Mucosa of rectum (tissue), 2 donors: ENCODE measurements at regions not wholly inside any gene's neighbourhood (a gene's known extent, or its start where the extent isn't known, plus 50 kb on each side); places are given as distances from the start of the nearest gene placed in this dataset.

ENCODE experiments used
- H3K27ac ChIP-seq, 2 donors: one replicate each; pipeline ENCODE4 v1.7.0; 2013; ENCODE audit warnings: inconsistent platforms in 2 of 2, low read depth in 2 of 2, low read length in 2 of 2
- H3K27me3 ChIP-seq, 2 donors: one replicate each; pipeline ENCODE4 v1.7.0; 2013; ENCODE audit warnings: low read length in 2 of 2; ENCODE audit not compliant: control insufficient read depth in 2 of 2, insufficient read depth in 2 of 2
- H3K36me3 ChIP-seq, 2 donors: one replicate each; pipeline ENCODE4 v1.7.0; 2013; ENCODE audit warnings: low read length in 2 of 2; ENCODE audit not compliant: control insufficient read depth in 2 of 2, insufficient read depth in 2 of 2
- H3K4me1 ChIP-seq, 2 donors: one replicate each; pipeline ENCODE4 v1.7.0; 2013; ENCODE audit warnings: low read length in 2 of 2, mild to moderate bottlenecking in 1 of 2; ENCODE audit not compliant: control insufficient read depth in 2 of 2, insufficient read depth in 2 of 2
- H3K4me3 ChIP-seq, 2 donors: one replicate each; pipeline ENCODE4 v1.7.0; 2013; ENCODE audit warnings: low read length in 2 of 2
- H3K9ac ChIP-seq, 2 donors: one replicate each; pipeline ENCODE4 v1.7.0; 2013; ENCODE audit warnings: low read length in 2 of 2, low read depth in 1 of 2, mild to moderate bottlenecking in 1 of 2
- H3K9me3 ChIP-seq, 2 donors: one replicate each; pipeline ENCODE4 v1.7.0; 2013; ENCODE audit warnings: low read length in 2 of 2; ENCODE audit not compliant: control insufficient read depth in 2 of 2
- donor health status: healthy.
- donor health status: Normal muscosa, but diverticular disease.

DNA sequence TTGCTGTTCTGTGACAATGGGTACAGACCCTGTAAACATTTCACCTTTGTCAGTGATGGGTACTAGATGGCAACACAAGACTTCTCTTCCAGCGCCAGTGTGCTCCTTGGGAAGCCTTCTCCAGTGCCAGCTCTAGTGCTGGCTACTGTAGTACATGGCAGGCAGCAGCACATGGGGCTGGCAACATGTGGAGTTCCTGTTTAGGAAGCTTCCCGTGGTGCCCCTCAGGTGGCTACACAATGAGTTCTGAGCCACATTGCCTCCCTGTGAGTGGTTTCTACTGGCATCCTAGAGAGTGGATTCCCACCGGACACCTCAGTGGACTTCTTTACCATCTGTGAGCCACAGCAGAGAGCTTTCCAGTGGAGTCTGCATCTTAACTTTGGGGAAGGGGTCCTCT lies 302.1 kb downstream of the CYRIA start:
- H3K4me3 ChIP-seq: no peak overlapping the region
- no peaks in the 10 kb centered on the region for H3K4me1 ChIP-seq
- H3K9me3 ChIP-seq: no peaks in the 10 kb centered on the region
- no peaks in the 10 kb centered on the region for H3K27me3 ChIP-seq
- H3K36me3 ChIP-seq: no peaks in the 10 kb centered on the region
- H3K27ac ChIP-seq: no peak overlapping the region
- H3K9ac ChIP-seq: no peak overlapping the region

- no peaks in the 10 kb centered on the region for H3K27me3 ChIP-seq
- H3K9me3 ChIP-seq: no peaks in the 10 kb centered on the region
- H3K27ac ChIP-seq: no peak overlapping the region
- no peak overlapping the region for H3K9ac ChIP-seq
- H3K4me1 ChIP-seq: no peaks in the 10 kb centered on the region
- no peak overlapping the region for H3K4me3 ChIP-seq
- no peaks in the 10 kb centered on the region for H3K36me3 ChIP-seq
Measured at GRCh38 chr2:16362611-16363010, 303.0 kb downstream of the CYRIA start.

DNA sequence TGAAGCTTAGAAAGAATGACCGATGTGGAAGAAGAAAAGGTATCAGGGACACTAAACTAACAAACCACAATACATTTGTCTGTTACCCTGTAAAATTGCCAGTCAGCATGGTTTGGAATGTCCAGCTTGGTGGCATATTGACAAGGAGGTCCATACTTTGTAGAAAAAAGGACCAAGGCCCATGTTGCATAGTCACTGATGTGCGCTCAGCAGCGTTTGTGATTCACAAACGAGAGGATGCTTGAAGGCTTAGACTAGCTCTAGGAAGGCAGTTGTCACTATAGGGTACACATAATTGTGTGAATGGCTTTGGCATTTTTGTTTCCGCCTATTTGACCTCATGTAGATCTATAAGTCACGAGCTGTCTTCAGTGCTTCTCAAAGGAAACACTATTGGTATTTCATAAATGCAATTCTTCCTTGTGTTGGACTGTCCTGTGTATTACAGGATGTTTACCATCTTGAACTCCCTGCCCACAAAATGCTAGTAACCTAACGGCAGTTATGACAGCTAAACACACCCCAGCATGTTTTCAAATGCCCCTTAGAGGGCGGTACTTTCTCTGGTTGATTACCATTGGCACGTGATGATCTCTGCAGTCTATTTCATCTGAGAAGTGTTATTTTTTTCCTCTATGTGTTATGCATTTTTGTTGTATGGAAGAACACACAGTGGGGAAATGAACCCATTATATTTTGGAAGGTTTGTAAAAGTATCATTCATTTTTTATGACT lies 304.2 kb downstream of the CYRIA start:
- H3K27ac ChIP-seq: no peak overlapping the region
- no peaks in the 10 kb centered on the region for H3K9me3 ChIP-seq

DNA sequence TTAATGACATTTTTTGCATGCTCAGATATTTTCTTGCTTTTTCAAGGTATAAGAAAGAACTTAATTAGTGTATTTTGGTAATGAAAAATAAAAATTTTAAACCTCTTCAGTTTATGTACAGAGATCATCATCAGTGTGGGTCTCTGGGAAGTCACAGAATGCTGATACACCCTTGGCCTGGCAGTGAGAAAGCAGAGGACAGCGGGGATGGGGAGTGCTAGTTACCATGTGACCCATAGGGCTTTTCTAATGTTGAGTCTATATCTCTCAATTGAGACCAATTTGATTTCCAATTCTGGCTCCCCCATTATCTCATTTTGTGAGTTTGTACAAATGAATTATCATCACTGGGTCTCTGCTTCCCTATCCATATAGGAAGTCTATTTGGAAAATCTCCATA lies 305.7 kb downstream of the CYRIA start:
- no peak overlapping the region for H3K4me3 ChIP-seq
- no peak overlapping the region for H3K27ac ChIP-seq
- no peaks in the 10 kb centered on the region for H3K36me3 ChIP-seq

More for the DNA sequence above, 304.2 kb downstream of the CYRIA start:
- Histone ChIP-seq H3K36me3 (no peaks in the 10 kb centered on the region), H3K27me3 (no peaks in the 10 kb centered on the region), H3K4me1 (no peaks in the 10 kb centered on the region), H3K4me3 (no peak overlapping the region), H3K9ac (no peak overlapping the region)

GRCh38 chr2:16357188-16357587 lies 308.4 kb downstream of the CYRIA start:
- Histone ChIP-seq H3K4me1 (no peaks in the 10 kb centered on the region), H3K4me3 (no peak overlapping the region), H3K27ac (no peak overlapping the region), H3K36me3 (no peaks in the 10 kb centered on the region), H3K27me3 (no peaks in the 10 kb centered on the region), H3K9ac (no peak overlapping the region), H3K9me3 (peaks cover 0 to 2% of the 10 kb centered on the region in 2 donors)

More for the DNA sequence above, 305.7 kb downstream of the CYRIA start:
- Histone ChIP-seq H3K27me3 (no peaks in the 10 kb centered on the region), H3K9ac (no peak overlapping the region), H3K4me1 (no peaks in the 10 kb centered on the region), H3K9me3 (no peaks in the 10 kb centered on the region)

GRCh38 chr2:16351541-16351940 lies 314.1 kb downstream of the CYRIA start:
- Histone ChIP-seq H3K9me3 (peaks cover 0 to 5% of the 10 kb centered on the region in 2 donors), H3K4me3 (no peak overlapping the region), H3K4me1 (no peaks in the 10 kb centered on the region), H3K27ac (no peak overlapping the region), H3K36me3 (no peaks in the 10 kb centered on the region), H3K27me3 (no peaks in the 10 kb centered on the region), H3K9ac (no peak overlapping the region)

DNA sequence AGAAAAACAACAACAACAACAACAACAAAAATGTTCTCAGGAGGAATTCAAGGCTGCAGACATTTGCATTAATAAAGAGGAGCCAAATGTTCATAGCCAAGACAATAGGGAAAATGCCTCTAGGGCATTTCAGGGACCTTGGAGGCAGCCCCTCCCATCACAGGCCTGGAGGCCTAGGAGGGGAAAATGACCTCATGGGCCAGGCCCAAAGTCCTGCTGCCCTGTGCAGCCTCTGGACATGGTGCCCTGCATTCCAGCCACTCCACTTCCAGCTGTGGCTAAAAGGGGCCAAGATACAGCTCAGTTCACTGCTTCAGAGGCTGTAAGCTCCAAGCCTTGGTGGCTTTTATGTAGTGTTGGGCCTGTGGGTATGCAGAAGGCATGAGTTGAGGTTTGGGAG lies 314.5 kb downstream of the CYRIA start:
- Histone ChIP-seq H3K4me1 (no peaks in the 10 kb centered on the region), H3K4me3 (no peak overlapping the region), H3K9me3 (peaks cover 0 to 5% of the 10 kb centered on the region in 2 donors), H3K27me3 (no peaks in the 10 kb centered on the region), H3K9ac (no peak overlapping the region), H3K27ac (no peak overlapping the region), H3K36me3 (no peaks in the 10 kb centered on the region)

DNA sequence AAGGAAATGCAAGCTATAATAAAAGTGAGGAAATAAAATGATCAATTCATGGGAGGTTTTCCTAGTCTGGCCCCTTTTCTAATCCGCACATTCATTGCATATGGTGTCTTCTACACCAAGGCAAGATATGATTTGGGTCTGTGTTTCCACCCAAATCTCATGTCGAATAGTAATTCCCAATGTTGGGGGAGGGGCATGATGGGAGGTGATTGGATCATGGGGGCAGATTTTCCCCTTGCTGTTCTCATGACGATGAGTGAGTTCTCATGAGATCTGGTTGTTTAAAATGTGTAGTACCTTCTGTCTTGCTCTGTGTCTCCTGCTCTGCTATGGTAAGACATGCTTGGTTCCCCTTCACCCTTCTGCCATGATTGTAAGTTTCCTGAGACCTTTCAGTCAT lies 315.4 kb downstream of the CYRIA start:
- H3K27ac ChIP-seq: no peak overlapping the region
- no peak overlapping the region for H3K4me3 ChIP-seq
- H3K36me3 ChIP-seq: no peaks in the 10 kb centered on the region

GRCh38 chr2:16349811-16350210 lies 315.8 kb downstream of the CYRIA start:
- no peaks in the 10 kb centered on the region for H3K4me1 ChIP-seq
- H3K27ac ChIP-seq: no peak overlapping the region

More for the DNA sequence above, 315.4 kb downstream of the CYRIA start:
- no peaks in the 10 kb centered on the region for H3K4me1 ChIP-seq
- H3K9ac ChIP-seq: no peak overlapping the region
- H3K27me3 ChIP-seq: no peaks in the 10 kb centered on the region
- H3K9me3 ChIP-seq: peaks cover 0 to 5% of the 10 kb centered on the region in 2 donors

DNA sequence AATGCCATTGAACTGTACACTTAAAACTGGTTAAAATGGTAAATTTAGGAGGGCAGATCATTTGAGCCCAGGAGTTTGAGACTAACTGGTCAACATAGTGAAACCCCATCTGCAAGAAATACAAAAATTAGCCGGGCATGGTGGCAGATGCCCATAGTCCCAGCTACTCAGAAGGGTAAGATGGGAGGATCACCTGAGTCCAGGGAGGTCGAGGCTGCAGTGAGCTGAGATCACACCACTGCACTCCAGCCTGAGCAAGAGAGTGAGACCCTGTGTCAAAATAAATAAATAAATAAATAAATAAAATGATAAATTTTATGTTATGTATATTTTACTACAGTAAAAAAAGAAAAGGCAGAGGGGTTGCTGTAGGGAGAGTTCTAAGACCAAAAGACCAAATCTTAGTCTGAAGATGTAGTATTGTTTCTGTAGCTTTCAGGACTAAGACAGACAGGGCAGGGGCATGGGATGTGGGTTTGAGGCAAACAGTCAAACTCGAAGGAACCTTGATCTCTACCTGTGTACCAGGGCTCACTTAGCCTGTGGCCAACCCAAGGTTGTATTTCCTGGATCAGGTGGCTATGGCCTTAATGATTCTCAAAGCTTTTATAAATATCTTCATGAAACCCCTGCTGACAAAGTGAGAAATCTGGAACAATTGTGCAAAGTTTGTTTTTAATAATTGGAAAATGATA lies 316.7 kb downstream of the CYRIA start:
- H3K4me1 ChIP-seq: no peaks in the 10 kb centered on the region
- H3K27ac ChIP-seq: no peak overlapping the region
- H3K4me3 ChIP-seq: no peak overlapping the region
- no peak overlapping the region for H3K9ac ChIP-seq
- H3K27me3 ChIP-seq: no peaks in the 10 kb centered on the region
- no peaks in the 10 kb centered on the region for H3K36me3 ChIP-seq
- H3K9me3 ChIP-seq: peaks cover 0 to 5% of the 10 kb centered on the region in 2 donors

More at GRCh38 chr2:16349811-16350210, 315.8 kb downstream of the CYRIA start:
- no peaks in the 10 kb centered on the region for H3K36me3 ChIP-seq
- H3K9ac ChIP-seq: no peak overlapping the region
- H3K9me3 ChIP-seq: peaks cover 0 to 5% of the 10 kb centered on the region in 2 donors
- H3K27me3 ChIP-seq: no peaks in the 10 kb centered on the region
- no peak overlapping the region for H3K4me3 ChIP-seq
